Gastroesophageal sphincter (tissue), 4 donors: ENCODE measurements at regions not wholly inside any gene's neighbourhood (a gene's known extent, or its start where the extent isn't known, plus 50 kb on each side); places are given as distances from the start of the nearest gene placed in this dataset.

Experiments used
- ATAC-seq: fragments of 150-250 bp; one replicate; pipeline ENCODE4 v1.9.1; 2016; ENCODE audit warnings: mild to moderate bottlenecking, moderate library complexity
- H3K27ac ChIP-seq, 4 donors: fragments of 200-600 bp; sonication (generic) in 3 of 4; 1 replicate in 3 of 4; 2 replicates in 1 of 4; pipeline ENCODE4 v1.5.1; 2016 to 2019
- H3K27me3 ChIP-seq: fragments of 200-600 bp; sonication (generic); one replicate; pipeline ENCODE4 v1.5.1; 2019
- H3K36me3 ChIP-seq, 2 donors: fragments of 200-600 bp; sonication (generic); one replicate each; pipeline ENCODE4 v1.5.1; 2019; ENCODE audit warnings: control low read depth in 1 of 2
- H3K4me1 ChIP-seq, 3 donors: fragments of 200-600 bp; sonication (generic); 1 replicate in 2 of 3; 2 replicates in 1 of 3; pipeline ENCODE4 v1.5.1; 2016 to 2019; ENCODE audit warnings: control low read depth in 2 of 3
- H3K4me3 ChIP-seq, 2 donors: fragments of 200-600 bp; sonication (generic); one replicate each; pipeline ENCODE4 v1.5.1; 2019; ENCODE audit warnings: mild to moderate bottlenecking in 1 of 2, moderate library complexity in 1 of 2
- H3K9me3 ChIP-seq, 3 donors: fragments of 200-600 bp; sonication (generic); one replicate each; pipeline ENCODE4 v1.5.1; 2017 to 2019; ENCODE audit warnings: control low read depth in 2 of 3
- EP300 ChIP-seq: sonication (generic); formaldehyde crosslinking; IDR thresholded peaks from one replicate; pipeline ENCODE4 v1.6.1; 2017; ENCODE audit warnings: antibody characterized with exemption, mild to moderate bottlenecking
- POLR2A ChIP-seq, 2 donors: fragments of 450-650 bp; IDR thresholded peaks; one replicate each; pipeline ENCODE4 v1.6.1; 2017; ENCODE audit warnings: antibody characterized with exemption in 2 of 2, mild to moderate bottlenecking in 2 of 2, moderate library complexity in 1 of 2
- POLR2AphosphoS5 ChIP-seq: sonication (generic); formaldehyde crosslinking; IDR thresholded peaks from one replicate; pipeline ENCODE4 v1.6.1; 2017; ENCODE audit warnings: antibody characterized with exemption
- WGBS, 2 donors: methylation state at CpG; one replicate each; pipeline ENCODE4 v1.1.5; 2018; ENCODE audit warnings: low coverage in 1 of 2; 5-methylcytosine and 5-hydroxymethylcytosine counted together
- TF ChIP-seq, protein P1 (sequence below), 4 experiments: fragments of 200-600 bp in 2 of 4; fragments of 450-650 bp in 2 of 4; sonication (generic) in 1 of 4; IDR thresholded peaks; one replicate each; pipeline ENCODE4 v1.5.1; 2017 to 2019; ENCODE audit warnings: antibody characterized with exemption in 4 of 4, mild to moderate bottlenecking in 2 of 4, moderate library complexity in 2 of 4

DNA sequence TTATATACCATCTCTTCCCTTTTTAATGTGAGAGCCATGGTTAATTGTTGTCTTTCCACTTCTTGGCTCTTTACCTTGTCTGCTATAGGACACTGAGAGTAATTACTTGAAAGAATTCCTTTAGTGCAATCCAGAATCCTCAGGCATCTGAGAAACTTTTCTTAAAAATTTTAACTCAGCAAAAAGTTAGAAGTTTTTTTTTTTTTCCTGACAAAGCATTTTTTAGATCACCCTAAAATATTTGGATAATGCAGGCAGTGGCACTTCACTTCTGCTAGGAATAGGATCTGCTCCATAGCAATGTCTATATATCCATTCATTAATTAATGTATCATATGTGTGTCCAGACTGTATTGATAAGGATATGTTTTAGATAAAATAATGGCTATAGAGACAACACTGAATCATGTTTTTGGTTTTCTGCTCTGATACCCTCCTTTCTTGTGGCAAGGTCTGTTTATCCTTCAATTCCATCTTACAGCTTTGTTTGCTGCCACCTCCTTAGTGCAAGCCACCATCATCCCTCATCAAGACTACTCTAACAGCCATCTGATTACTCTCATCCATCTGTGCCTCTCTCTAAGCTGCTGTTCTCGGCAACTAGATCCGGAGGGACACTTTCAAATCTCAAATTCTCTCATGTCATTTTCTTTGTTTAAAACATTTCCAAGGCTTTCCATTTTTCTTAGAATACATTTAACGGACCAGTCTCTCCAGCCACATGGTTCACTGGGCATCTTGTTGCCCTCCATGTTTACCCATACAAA, 563.5 kb downstream of the EDEM1 start:
- no peaks in the 10 kb centered on the region for H3K4me1 ChIP-seq
- H3K27me3 ChIP-seq: no peaks in the 10 kb centered on the region
- no peaks in the 10 kb centered on the region for H3K36me3 ChIP-seq
- H3K9me3 ChIP-seq: no peaks in the 10 kb centered on the region
- no peak overlapping the region for H3K27ac ChIP-seq
- 80 to 90% methylated on average over 3 of the region's 3 CpGs for WGBS, 2 donors
- no peak for ATAC-seq
- no peak overlapping the region for H3K4me3 ChIP-seq
- TF ChIP-seq, protein P1, sequence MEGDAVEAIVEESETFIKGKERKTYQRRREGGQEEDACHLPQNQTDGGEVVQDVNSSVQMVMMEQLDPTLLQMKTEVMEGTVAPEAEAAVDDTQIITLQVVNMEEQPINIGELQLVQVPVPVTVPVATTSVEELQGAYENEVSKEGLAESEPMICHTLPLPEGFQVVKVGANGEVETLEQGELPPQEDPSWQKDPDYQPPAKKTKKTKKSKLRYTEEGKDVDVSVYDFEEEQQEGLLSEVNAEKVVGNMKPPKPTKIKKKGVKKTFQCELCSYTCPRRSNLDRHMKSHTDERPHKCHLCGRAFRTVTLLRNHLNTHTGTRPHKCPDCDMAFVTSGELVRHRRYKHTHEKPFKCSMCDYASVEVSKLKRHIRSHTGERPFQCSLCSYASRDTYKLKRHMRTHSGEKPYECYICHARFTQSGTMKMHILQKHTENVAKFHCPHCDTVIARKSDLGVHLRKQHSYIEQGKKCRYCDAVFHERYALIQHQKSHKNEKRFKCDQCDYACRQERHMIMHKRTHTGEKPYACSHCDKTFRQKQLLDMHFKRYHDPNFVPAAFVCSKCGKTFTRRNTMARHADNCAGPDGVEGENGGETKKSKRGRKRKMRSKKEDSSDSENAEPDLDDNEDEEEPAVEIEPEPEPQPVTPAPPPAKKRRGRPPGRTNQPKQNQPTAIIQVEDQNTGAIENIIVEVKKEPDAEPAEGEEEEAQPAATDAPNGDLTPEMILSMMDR (IDR thresholded peaks at IDR 0.05): no peak

DNA sequence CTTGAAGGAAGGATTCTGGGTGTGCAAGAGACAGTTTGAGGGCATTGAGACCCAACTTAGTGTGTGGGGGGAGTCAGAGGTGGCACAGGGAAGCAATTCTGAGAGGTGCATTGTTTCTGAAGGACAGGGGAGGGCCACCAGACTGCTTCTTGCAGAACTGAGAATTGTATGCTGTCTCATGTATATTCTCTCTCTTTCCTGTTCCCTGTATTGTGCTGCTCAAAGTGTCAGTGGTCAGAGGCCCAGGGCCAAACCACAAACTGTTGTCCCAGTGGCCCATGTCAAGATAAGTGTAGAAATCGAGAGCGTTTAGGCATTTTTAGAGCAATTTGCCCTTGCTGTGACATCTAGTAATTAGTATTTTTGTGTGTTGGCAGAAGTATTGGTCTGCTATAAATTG, 567.1 kb downstream of the EDEM1 start:
- Histone ChIP-seq H3K36me3 (no peaks in the 10 kb centered on the region), H3K4me1 (no peaks in the 10 kb centered on the region), H3K27ac (no peak overlapping the region), H3K4me3 (no peak overlapping the region), H3K9me3 (no peaks in the 10 kb centered on the region), H3K27me3 (no peaks in the 10 kb centered on the region)
- ATAC-seq: no peak
- WGBS, 2 donors: 17% methylated on average over 2 of the region's 2 CpGs; no CpG with 5 or more reads in 1 of the 2 donors
- TF ChIP-seq, protein P1 (IDR thresholded peaks at IDR 0.05): no peak
- TF ChIP-seq EP300 (no peak), POLR2AphosphoS5 (no peak), POLR2A (IDR thresholded peaks at IDR 0.05) (no peak)

DNA sequence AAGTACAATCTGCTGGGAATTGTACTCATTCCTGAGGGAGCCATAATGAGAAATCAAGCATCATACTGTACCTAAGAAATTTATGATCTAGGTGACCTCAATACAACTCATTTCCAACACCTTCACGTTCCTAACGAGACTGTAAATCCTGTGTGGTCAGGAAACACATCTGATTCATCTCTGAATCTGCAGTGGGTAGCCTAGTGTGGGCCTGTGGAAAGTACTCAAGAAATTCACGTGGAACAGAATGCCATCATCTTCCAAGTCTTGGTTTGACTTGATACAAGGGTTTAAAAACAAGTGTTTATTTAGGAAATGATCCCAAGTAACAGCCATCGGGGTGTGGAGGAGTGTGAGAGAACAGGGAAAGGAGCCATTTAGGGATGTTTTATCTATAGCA, 568.9 kb downstream of the EDEM1 start:
- Histone ChIP-seq H3K36me3 (no peaks in the 10 kb centered on the region), H3K27ac (no peak overlapping the region), H3K27me3 (no peaks in the 10 kb centered on the region), H3K4me3 (no peak overlapping the region), H3K4me1 (no peaks in the 10 kb centered on the region), H3K9me3 (no peaks in the 10 kb centered on the region)
- TF ChIP-seq POLR2A (IDR thresholded peaks at IDR 0.05) (no peak), POLR2AphosphoS5 (no peak), EP300 (no peak)
- TF ChIP-seq, protein P1 (IDR thresholded peaks at IDR 0.05): no peak
- 65 to 87% methylated on average over 3 to 4 of the region's 4 CpGs for whole genome bisulfite sequencing, 2 donors
- no peak for ATAC-seq

DNA sequence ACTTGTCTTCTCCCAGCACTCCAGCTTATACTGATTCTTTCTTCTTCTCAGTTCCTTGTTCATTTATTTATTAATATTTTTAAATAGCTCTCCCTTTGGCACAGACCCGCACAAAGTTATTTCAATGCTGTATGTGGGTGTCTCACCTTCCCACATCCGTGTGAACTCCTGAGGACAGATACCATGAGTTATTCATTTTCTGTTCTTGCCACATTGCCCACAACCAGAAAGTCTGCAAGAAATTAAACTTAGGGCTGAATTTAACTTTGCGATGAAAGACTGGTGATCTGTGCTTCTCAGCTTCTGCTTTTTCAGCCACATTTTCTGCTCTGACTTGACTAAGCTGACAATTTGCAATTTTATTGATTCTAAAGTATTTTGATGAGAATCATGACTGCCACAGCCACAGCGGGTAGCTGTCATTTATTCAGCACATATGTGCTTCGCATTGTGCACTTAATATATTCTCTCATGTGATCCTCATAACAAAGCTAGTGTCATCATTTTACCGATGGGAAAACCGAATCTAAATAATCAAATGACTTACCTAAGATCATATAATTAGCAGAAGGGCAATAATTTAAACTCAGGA, 569.8 kb downstream of the EDEM1 start:
- Histone ChIP-seq H3K4me1 (no peaks in the 10 kb centered on the region), H3K4me3 (no peak overlapping the region), H3K9me3 (no peaks in the 10 kb centered on the region), H3K36me3 (no peaks in the 10 kb centered on the region), H3K27me3 (no peaks in the 10 kb centered on the region), H3K27ac (no peak overlapping the region)
- TF ChIP-seq POLR2A (IDR thresholded peaks at IDR 0.05): no peak
- TF ChIP-seq EP300: no peak
- TF ChIP-seq, protein P1 (IDR thresholded peaks at IDR 0.05): no peak
- TF ChIP-seq POLR2AphosphoS5: no peak
- 81 to 89% methylated on average over 6 to 7 of the region's 7 CpGs for WGBS, 2 donors
- ATAC-seq: no peak

DNA sequence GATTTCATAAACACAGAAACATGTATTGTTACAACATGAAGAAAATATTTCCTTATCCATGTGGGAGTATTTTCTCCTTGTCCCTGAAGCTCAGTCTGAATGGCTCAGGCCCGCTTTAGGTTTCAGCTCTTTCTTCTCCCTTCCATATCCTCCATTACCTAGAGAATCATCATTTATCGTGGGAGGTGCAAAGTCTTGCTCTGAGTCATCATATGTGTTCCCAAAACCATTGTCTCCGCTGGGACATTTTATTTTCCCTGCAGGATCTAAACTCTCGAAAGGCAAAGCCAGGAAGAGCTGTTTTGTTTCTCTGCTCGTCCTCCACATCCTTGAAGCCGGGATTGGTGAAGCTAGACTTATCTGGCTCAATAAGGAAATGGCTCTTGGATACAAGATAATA, 571.2 kb downstream of the EDEM1 start:
- 57 to 74% methylated on average over 5 of the region's 6 CpGs for WGBS, 2 donors
- ATAC-seq: no peak
- TF ChIP-seq, protein P1 (IDR thresholded peaks at IDR 0.05): no peak
- no peak for TF ChIP-seq POLR2AphosphoS5
- no peak for TF ChIP-seq EP300
- no peak for TF ChIP-seq POLR2A (IDR thresholded peaks at IDR 0.05)

More for the DNA sequence above, 571.2 kb downstream of the EDEM1 start:
- Histone ChIP-seq H3K9me3 (no peaks in the 10 kb centered on the region), H3K27ac (no peak overlapping the region), H3K4me3 (no peak overlapping the region), H3K36me3 (no peaks in the 10 kb centered on the region), H3K27me3 (no peaks in the 10 kb centered on the region), H3K4me1 (no peaks in the 10 kb centered on the region)
